K562 (cell line): ENCODE measurements at regions not wholly inside any gene's neighbourhood (a gene's known extent, or its start where the extent isn't known, plus 50 kb on each side); places are given as distances from the start of the nearest gene placed in this dataset.

ENCODE experiments used
- ATAC-seq: fragments of 200-7000 bp; cut with Tn5 transposase; 3 replicates; pipeline ENCODE4 v1.9.1; 2020; ENCODE audit warnings: moderate library complexity
- BruUV-seq: library from RNA; stranded (reverse); fragments of 400-500 nt; replicated peaks from 2 replicates; lab custom pipeline; 2021; lab: Mats Ljungman, UMichigan
- CTCF ChIA-PET: fragments of 300-600 bp; formaldehyde crosslinking; extraction: SDS; loops from one replicate; lab custom pipeline; 2021; ENCODE audit warnings: low intra/inter-chr PET ratio; lab: Yijun Ruan, JAX
- POLR2A ChIA-PET: fragments of 300-600, 350-650 bp; sonication (Branson Sonifier 250); formaldehyde crosslinking; extraction: SDS; loops from one replicate; lab custom pipeline; 2021; ENCODE audit warnings: antibody characterized with exemption, inconsistent platforms; lab: Yijun Ruan, JAX
- DNase-seq, 4 experiments: peaks; one replicate each; pipeline versions ENCODE4 v3.0.0 to v3.0.0-alpha.2; 2011 to 2018; ENCODE audit warnings: low spot score in 3 of 4, mixed read lengths in 3 of 4; ENCODE audit errors: extremely low read depth in 1 of 4
- FAIRE-seq: peaks from 2 replicates; lab custom pipeline; 2011; peaks lifted over from hg19 to GRCh38; lab: Jason Lieb, UNC
- H2AFZ ChIP-seq: 2 replicates; pipeline ENCODE4 v1.6.0; 2011; ENCODE audit warnings: low read depth, low read length, control low read depth, inconsistent platforms
- H3K27ac ChIP-seq: fragments of 200-600 bp; 3 replicates; pipeline ENCODE4 v1.8.0; 2011; ENCODE audit warnings: low read depth, mild to moderate bottlenecking, control low read depth, inconsistent platforms, low read length, moderate library complexity, mixed read lengths; ENCODE audit errors: extremely low read depth
- H3K27me3 ChIP-seq, 2 experiments: fragments of 300-600 bp in 1 of 2; 2 replicates in 1 of 2; 3 replicates in 1 of 2; pipeline versions ENCODE4 v1.6.0 to v1.8.0; 2011; ENCODE audit warnings: inconsistent platforms in 2 of 2, low read length in 2 of 2, mild to moderate bottlenecking in 1 of 2, mixed read lengths in 1 of 2, moderate library complexity in 1 of 2; ENCODE audit not compliant: control insufficient read depth in 2 of 2, insufficient read depth in 2 of 2
- H3K36me3 ChIP-seq: fragments of 300-600 bp; 3 replicates; pipeline ENCODE4 v1.8.0; 2011; ENCODE audit warnings: mild to moderate bottlenecking, low read length, inconsistent platforms; ENCODE audit not compliant: control insufficient read depth, insufficient read depth
- H3K4me1 ChIP-seq, 2 experiments: fragments of 200-600 bp in 1 of 2; replicated peaks in 1 of 2; 2 replicates in 1 of 2; 3 replicates in 1 of 2; pipeline versions ENCODE4 v1.5.1 to v1.8.0; 2011; ENCODE audit warnings: inconsistent platforms in 2 of 2, low read length in 2 of 2, mild to moderate bottlenecking in 1 of 2, mixed read lengths in 1 of 2, moderate library complexity in 1 of 2; ENCODE audit not compliant: control insufficient read depth in 2 of 2, insufficient read depth in 2 of 2
- H3K4me2 ChIP-seq: 2 replicates; pipeline ENCODE4 v1.6.1; 2011; ENCODE audit warnings: low read length, control low read depth, inconsistent platforms, mixed read lengths; ENCODE audit not compliant: insufficient read depth
- H3K4me3 ChIP-seq: fragments of 200-600 bp; sonication (generic), shearing (Covaris generic); 2 replicates; pipeline ENCODE4 v1.5.1; 2016; ENCODE audit warnings: control low read depth, inconsistent platforms
- H3K79me2 ChIP-seq: fragments of 200-600 bp; 3 replicates; pipeline ENCODE4 v1.8.0; 2011; ENCODE audit warnings: low read length, inconsistent platforms; ENCODE audit not compliant: control insufficient read depth, insufficient read depth
- H3K9ac ChIP-seq, 2 experiments: 2 replicates each; pipeline versions ENCODE4 v1.6.0 to v1.6.1; 2011; ENCODE audit warnings: low read depth in 2 of 2, low read length in 2 of 2, control low read depth in 1 of 2, inconsistent platforms in 1 of 2, mild to moderate bottlenecking in 1 of 2, mixed read lengths in 1 of 2; ENCODE audit not compliant: insufficient read depth in 1 of 2
- H3K9me1 ChIP-seq: one replicate; pipeline ENCODE4 v1.6.0; 2011; ENCODE audit warnings: inconsistent platforms, mild to moderate bottlenecking, low read length, moderate library complexity; ENCODE audit not compliant: control insufficient read depth, insufficient read depth
- H3K9me3 ChIP-seq: replicated peaks from 2 replicates; pipeline ENCODE4 v1.5.1; 2011; ENCODE audit warnings: low read depth, low read length, inconsistent platforms; ENCODE audit not compliant: control insufficient read depth, insufficient read depth
- H4K20me1 ChIP-seq: replicated peaks from 2 replicates; pipeline ENCODE4 v1.6.1; 2011; ENCODE audit warnings: low read length, inconsistent platforms, mixed read lengths; ENCODE audit not compliant: control insufficient read depth, insufficient read depth
- BRF1 ChIP-seq: IDR thresholded peaks from 3 replicates; pipeline ENCODE4 v1.6.1; 2011; ENCODE audit warnings: borderline replicate concordance, mild to moderate bottlenecking; ENCODE audit not compliant: insufficient read length; ENCODE audit errors: extremely low read depth
- GABPB1 ChIP-seq: sonication (generic); formaldehyde crosslinking; IDR thresholded peaks from 2 replicates; pipeline ENCODE4 v1.8.0; 2022; ENCODE audit warnings: mild to moderate bottlenecking, missing genetic modification reagents
- GTF2F1 ChIP-seq: IDR thresholded peaks from 2 replicates; pipeline ENCODE4 v1.6.1; 2011; ENCODE audit warnings: low read depth, low read length, improper control_type of control experiment
- KDM2B ChIP-seq: fragments of 250-450 bp; sonication (Bioruptor Pico); IDR thresholded peaks from 2 replicates; pipeline ENCODE4 v1.8.0; 2021; ENCODE audit warnings: mild to moderate bottlenecking, moderate library complexity
- MYC ChIP-seq, 2 experiments: fragments of 250-450 bp in 1 of 2; sonication (Bioruptor Pico) in 1 of 2; IDR thresholded peaks; 2 replicates each; pipeline versions ENCODE4 v1.5.1 to v1.6.1; 2012 to 2021; ENCODE audit warnings: low read depth in 2 of 2, borderline replicate concordance in 1 of 2, improper control_type of control experiment in 1 of 2, low read length in 1 of 2, mild to moderate bottlenecking in 1 of 2, moderate library complexity in 1 of 2
- NEUROD1 ChIP-seq: fragments of 150-350 bp; IDR thresholded peaks from 2 replicates; pipeline ENCODE4 v1.6.1; 2014; ENCODE audit warnings: borderline replicate concordance, low read length, low read depth; ENCODE audit not compliant: partially characterized antibody
- NFRKB ChIP-seq: fragments of 450-650 bp; IDR thresholded peaks from 2 replicates; pipeline ENCODE4 v1.6.1; 2016; ENCODE audit warnings: low read depth
- NRF1 ChIP-seq, 2 experiments: fragments of 450-650 bp; IDR thresholded peaks in 1 of 2; conservative IDR thresholded peaks in 1 of 2; 2 replicates each; pipeline ENCODE4 v1.6.1; 2014; ENCODE audit warnings: mild to moderate bottlenecking in 2 of 2
- RHOXF2B ChIP-seq: fragments of 250-450 bp; sonication (Bioruptor Pico); conservative IDR thresholded peaks from 2 replicates; pipeline ENCODE4 v1.5.1; 2021
- SLC30A9 ChIP-seq: fragments of 250-450 bp; sonication (Bioruptor Pico); IDR thresholded peaks from 2 replicates; pipeline ENCODE4 v1.8.0; 2022; ENCODE audit warnings: mild to moderate bottlenecking, moderate library complexity
- TCF3 ChIP-seq: sonication (generic); formaldehyde crosslinking; IDR thresholded peaks from 2 replicates; pipeline ENCODE4 v1.4.0; 2020; ENCODE audit warnings: mild to moderate bottlenecking, missing genetic modification reagents
- ZBTB9 ChIP-seq: fragments of 450-650 bp; formaldehyde crosslinking; IDR thresholded peaks from 2 replicates; pipeline ENCODE4 v1.4.0; 2020; ENCODE audit warnings: mild to moderate bottlenecking, moderate library complexity
- ZKSCAN8 ChIP-seq: fragments of 200-800 bp; sonication (Bioruptor generic); IDR thresholded peaks from 2 replicates; pipeline ENCODE4 v1.6.1; 2016; ENCODE audit warnings: missing genetic modification characterization, missing compliant biosample characterization
- ZNF140 ChIP-seq: fragments of 250-450 bp; sonication (Bioruptor Pico); IDR thresholded peaks from 2 replicates; pipeline ENCODE4 v1.8.0; 2021; ENCODE audit warnings: moderate library complexity, mild to moderate bottlenecking, inconsistent platforms
- ZNF274 ChIP-seq: IDR thresholded peaks from 2 replicates; pipeline ENCODE4 v1.6.1; 2011; ENCODE audit warnings: low read depth, mild to moderate bottlenecking, low read length, moderate library complexity, borderline replicate concordance
- ZNF398 ChIP-seq: fragments of 250-450 bp; sonication (Bioruptor Pico); IDR thresholded peaks from 2 replicates; pipeline ENCODE4 v1.8.0; 2021; ENCODE audit warnings: moderate library complexity, mild to moderate bottlenecking, inconsistent platforms
- whole genome bisulfite sequencing: fragments of 100-300 bp; shearing (Covaris generic); methylation state at CpG from one replicate; pipeline ENCODE4 v1.1.6; 2016; ENCODE audit warnings: low coverage, mixed read lengths; ENCODE audit not compliant: insufficient coverage; ENCODE audit errors: missing lambda C conversion rate; 5-methylcytosine and 5-hydroxymethylcytosine counted together
- in situ Hi-C: fragments of 300-500 bp; cut with MboI; formaldehyde crosslinking; loops from 4 replicates; pipeline ENCODE4 v1.15.0; 2018; ENCODE audit warnings: inconsistent platforms, mixed read lengths
- intact Hi-C: fragments of 100-400 bp; cut with micrococcal nuclease; formaldehyde crosslinking; loops from 2 replicates; pipeline ENCODE4 v1.14.2; 2022

- no peak for TF ChIP-seq NEUROD1
- no peak for TF ChIP-seq SLC30A9
- no peak for TF ChIP-seq MYC (IDR thresholded peaks at IDR 0.05; ENCODE audit: low read depth, low read length)
- no peak for TF ChIP-seq MYC (CRISPR knock-in tag; IDR thresholded peaks at IDR 0.05; ENCODE audit: borderline replicate concordance, low read depth)
- no peak for TF ChIP-seq ZNF140 (CRISPR knock-in tag)
- TF ChIP-seq TCF3 (CRISPR knock-in tag), result no peak
- TF ChIP-seq BRF1, result no peak
Observed at GRCh38 chr1:73499671-73500070, 698.3 kb downstream of the LRRIQ3 start (continued).

DNA sequence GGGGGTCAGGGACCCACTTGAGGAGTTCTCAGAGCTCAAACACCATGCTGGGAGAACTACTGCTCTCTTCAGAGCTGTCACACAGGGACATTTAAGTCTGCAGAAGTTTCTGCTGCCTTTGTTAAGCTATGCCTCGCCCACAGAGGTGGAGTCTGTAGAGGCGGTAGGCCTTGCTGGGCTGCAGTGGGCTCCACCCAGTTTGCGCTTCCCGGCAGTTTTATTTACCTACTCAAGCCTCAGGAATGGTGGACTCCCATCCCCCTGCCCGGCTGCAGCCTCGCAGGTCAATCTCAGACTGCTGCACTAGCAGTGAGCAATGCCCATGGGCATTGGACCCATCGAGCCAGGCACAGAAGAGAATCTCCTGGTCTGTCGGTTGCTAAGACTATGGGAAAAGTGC, 706.4 kb downstream of the LRRIQ3 start:
- intact Hi-C loops (no loop called here), in situ Hi-C loops (no loop called here)
- no peaks in the 10 kb centered on the region for H3K79me2 ChIP-seq
- no peaks in the 10 kb centered on the region; the same call in 1 of the 2 replicates for H3K9me3 ChIP-seq
- no peak overlapping the region for H3K4me3 ChIP-seq
- H3K9me1 ChIP-seq, result no peaks in the 10 kb centered on the region
- no peaks in the 10 kb centered on the region for H3K4me1 ChIP-seq
- CTCF ChIA-PET, result no interaction called here
- BruUV-seq, result no TSS peak
- FAIRE-seq, result no peak
- no peak for DNase-seq
- H3K4me2 ChIP-seq, result no peak overlapping the region
- H3K36me3 ChIP-seq, result no peaks in the 10 kb centered on the region
- no peak overlapping the region for H2AFZ ChIP-seq
- POLR2A ChIA-PET, result no interaction called here
- no peak for ATAC-seq
- H3K27me3 ChIP-seq, result no peaks in the 10 kb centered on the region
- 0% methylated on average over 8 of the region's 8 CpGs for WGBS
- H4K20me1 ChIP-seq, result no peaks in the 10 kb centered on the region
- no peak for TF ChIP-seq ZNF398 (CRISPR knock-in tag)
- no peak for TF ChIP-seq ZBTB9
- no peak for TF ChIP-seq NEUROD1
- TF ChIP-seq NRF1 (conservative IDR thresholded peaks at IDR 0.05 in 1 of 2, IDR thresholded peaks at IDR 0.05 in 1 of 2), result no peak
- no peak for TF ChIP-seq GTF2F1
- TF ChIP-seq GABPB1 (CRISPR knock-in tag), result no peak
- TF ChIP-seq KDM2B (CRISPR knock-in tag), result no peak
- no peak for TF ChIP-seq RHOXF2B (CRISPR knock-in tag)
- TF ChIP-seq NFRKB, result no peak
- TF ChIP-seq ZKSCAN8 (CRISPR knock-in tag), result no peak
- TF ChIP-seq ZNF274, result no peak
- no peak overlapping the region for H3K9ac ChIP-seq
- H3K27ac ChIP-seq, result no peak overlapping the region
